PC-3 (cell line): ENCODE measurements at regions not wholly inside any gene's neighbourhood (a gene's known extent, or its start where the extent isn't known, plus 50 kb on each side); places are given as distances from the start of the nearest gene placed in this dataset.
"Not testable (repeated sequence)": the region's sequence is repeated elsewhere in the genome, so short reads cannot be mapped to it uniquely, and the experiment has no call there.

Experiments used
- ATAC-seq: fragments of 200-7000 bp; cut with Tn5 transposase; 2 replicates; pipeline ENCODE4 v1.9.1; 2020; ENCODE audit warnings: mild to moderate bottlenecking, moderate library complexity
- BruUV-seq: library from RNA; stranded (reverse); fragments of 400-500 nt; replicated peaks from 2 replicates; lab custom pipeline; 2021; lab: Mats Ljungman, UMichigan
- CTCF ChIA-PET: fragments of 300-600 bp; sonication (Branson Sonifier 250); formaldehyde crosslinking; loops from one replicate; lab custom pipeline; 2022; ENCODE audit warnings: antibody characterized with exemption; lab: Charles Lee
- POLR2A ChIA-PET: fragments of 300-600 bp; sonication (Branson Sonifier 250); formaldehyde crosslinking; loops from one replicate; lab custom pipeline; 2022; ENCODE audit warnings: antibody characterized with exemption; ENCODE audit not compliant: unreplicated experiment; lab: Charles Lee
- DNase-seq: peaks from one replicate; pipeline ENCODE4 v3.0.0-alpha.2; 2015
- H2AFZ ChIP-seq: fragments of 300-600 bp; sonication (generic); 2 replicates; pipeline ENCODE4 v1.6.0; 2016; ENCODE audit warnings: antibody characterized with exemption, low read length
- H3F3A ChIP-seq: fragments of 300-600 bp; sonication (generic); one replicate; pipeline ENCODE4 v1.6.0; 2017; ENCODE audit warnings: antibody characterized with exemption, low read length, control low read depth, mild to moderate bottlenecking; ENCODE audit not compliant: unreplicated experiment
- H3K27ac ChIP-seq: fragments of 300-600 bp; sonication (generic); 2 replicates; pipeline ENCODE4 v1.5.1; 2016; ENCODE audit warnings: mild to moderate bottlenecking, low read length
- H3K27me3 ChIP-seq: fragments of 300-600 bp; sonication (generic); 2 replicates; pipeline ENCODE4 v1.6.1; 2016; ENCODE audit warnings: low read length, mixed read lengths
- H3K36me3 ChIP-seq: fragments of 300-600 bp; sonication (generic); 2 replicates; pipeline ENCODE4 v1.6.1; 2016; ENCODE audit warnings: low read depth, mixed run types, low read length, mixed read lengths
- H3K4me1 ChIP-seq: fragments of 300-600 bp; sonication (generic); 2 replicates; pipeline ENCODE4 v1.5.1; 2016; ENCODE audit warnings: low read length; ENCODE audit not compliant: insufficient read depth
- H3K4me2 ChIP-seq: fragments of 300-600 bp; sonication (generic); 2 replicates; pipeline ENCODE4 v1.6.0; 2016; ENCODE audit warnings: low read length
- H3K4me3 ChIP-seq: fragments of 300-600 bp; sonication (generic); 2 replicates; pipeline ENCODE4 v1.5.1; 2016; ENCODE audit warnings: mild to moderate bottlenecking, low read length, mixed read lengths
- H3K79me2 ChIP-seq: fragments of 300-600 bp; sonication (generic); 2 replicates; pipeline ENCODE4 v1.6.1; 2017; ENCODE audit warnings: low read length, mixed read lengths
- H3K9ac ChIP-seq: fragments of 300-600 bp; sonication (generic); 2 replicates; pipeline ENCODE4 v1.6.0; 2016; ENCODE audit warnings: mild to moderate bottlenecking, low read length
- H3K9me2 ChIP-seq: fragments of 300-600 bp; sonication (generic); replicated peaks from 2 replicates; pipeline ENCODE4 v1.6.1; 2016; ENCODE audit warnings: mixed run types, low read length, mixed read lengths
- H3K9me3 ChIP-seq: fragments of 300-600 bp; sonication (generic); 2 replicates; pipeline ENCODE4 v1.6.1; 2016; ENCODE audit warnings: low read length, mixed read lengths
- H4K20me1 ChIP-seq: fragments of 300-600 bp; sonication (generic); 2 replicates; pipeline ENCODE4 v1.6.1; 2016; ENCODE audit warnings: low read length, mixed read lengths
- EZH2 ChIP-seq: fragments of 300-600 bp; sonication (generic); IDR thresholded peaks from one replicate; pipeline ENCODE4 v1.6.1; 2017; ENCODE audit warnings: antibody characterized with exemption, mild to moderate bottlenecking, low read length; ENCODE audit not compliant: unreplicated experiment
- EZH2phosphoT487 ChIP-seq: fragments of 300-600 bp; sonication (generic); IDR thresholded peaks from 2 replicates; pipeline ENCODE4 v1.6.1; 2018; ENCODE audit warnings: mild to moderate bottlenecking, antibody characterized with exemption, low read length, borderline replicate concordance
- intact Hi-C: fragments of 100-400 bp; cut with micrococcal nuclease; formaldehyde crosslinking; loops from 2 replicates; pipeline ENCODE4 v1.9.0; 2023
- TF ChIP-seq, protein P1 (sequence below): fragments of 300-600 bp; sonication (generic); conservative IDR thresholded peaks from 2 replicates; pipeline ENCODE4 v1.5.1; 2017; ENCODE audit warnings: antibody characterized with exemption, low read depth, mild to moderate bottlenecking, low read length

DNA sequence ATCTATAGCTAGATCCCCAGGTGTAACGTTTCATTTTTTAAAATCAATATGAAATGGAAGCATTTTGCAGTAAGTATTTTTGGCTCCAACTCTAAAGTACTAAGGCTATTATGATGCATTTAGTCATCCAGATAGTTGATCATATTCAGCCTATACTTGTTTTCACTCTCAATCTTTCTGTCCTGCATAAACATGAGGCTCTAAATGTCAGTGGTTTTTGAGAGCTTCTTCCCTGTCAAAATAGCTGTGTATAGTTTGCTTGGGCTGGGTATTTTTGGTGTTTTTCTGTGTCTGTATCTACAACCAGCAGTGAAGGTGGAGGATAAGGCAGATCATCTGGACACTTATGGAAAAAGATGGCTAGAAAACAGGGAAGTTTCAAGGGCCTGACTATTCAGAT, 128.0 kb downstream of the LRRN1 start:
- H4K20me1 ChIP-seq, result no peaks in the 10 kb centered on the region
- H3K4me3 ChIP-seq, result no peak overlapping the region
- no peaks in the 10 kb centered on the region for H3K4me1 ChIP-seq
- DNase-seq (no peak), ATAC-seq (no peak)
- peaks cover 32% of the 10 kb centered on the region for H3K9me3 ChIP-seq
- H3K79me2 ChIP-seq, result no peaks in the 10 kb centered on the region
- H3K27ac ChIP-seq, result no peak overlapping the region
- no peaks in the 10 kb centered on the region for H3K27me3 ChIP-seq
- H3K36me3 ChIP-seq, result no peaks in the 10 kb centered on the region
- ChIA-PET POLR2A (no interaction called here), CTCF (no interaction called here)
- intact Hi-C loops, result no loop called here
- no peak overlapping the region for H2AFZ ChIP-seq
- H3F3A ChIP-seq, result no peaks in the 10 kb centered on the region
- BruUV-seq, result no TSS peak
- no peak overlapping the region for H3K9ac ChIP-seq
- no peaks in the 10 kb centered on the region for H3K9me2 ChIP-seq
- TF ChIP-seq EZH2phosphoT487, result no peak
- TF ChIP-seq, protein P1, sequence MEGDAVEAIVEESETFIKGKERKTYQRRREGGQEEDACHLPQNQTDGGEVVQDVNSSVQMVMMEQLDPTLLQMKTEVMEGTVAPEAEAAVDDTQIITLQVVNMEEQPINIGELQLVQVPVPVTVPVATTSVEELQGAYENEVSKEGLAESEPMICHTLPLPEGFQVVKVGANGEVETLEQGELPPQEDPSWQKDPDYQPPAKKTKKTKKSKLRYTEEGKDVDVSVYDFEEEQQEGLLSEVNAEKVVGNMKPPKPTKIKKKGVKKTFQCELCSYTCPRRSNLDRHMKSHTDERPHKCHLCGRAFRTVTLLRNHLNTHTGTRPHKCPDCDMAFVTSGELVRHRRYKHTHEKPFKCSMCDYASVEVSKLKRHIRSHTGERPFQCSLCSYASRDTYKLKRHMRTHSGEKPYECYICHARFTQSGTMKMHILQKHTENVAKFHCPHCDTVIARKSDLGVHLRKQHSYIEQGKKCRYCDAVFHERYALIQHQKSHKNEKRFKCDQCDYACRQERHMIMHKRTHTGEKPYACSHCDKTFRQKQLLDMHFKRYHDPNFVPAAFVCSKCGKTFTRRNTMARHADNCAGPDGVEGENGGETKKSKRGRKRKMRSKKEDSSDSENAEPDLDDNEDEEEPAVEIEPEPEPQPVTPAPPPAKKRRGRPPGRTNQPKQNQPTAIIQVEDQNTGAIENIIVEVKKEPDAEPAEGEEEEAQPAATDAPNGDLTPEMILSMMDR, result no peak
- no peak for TF ChIP-seq EZH2
- no peak overlapping the region for H3K4me2 ChIP-seq

DNA sequence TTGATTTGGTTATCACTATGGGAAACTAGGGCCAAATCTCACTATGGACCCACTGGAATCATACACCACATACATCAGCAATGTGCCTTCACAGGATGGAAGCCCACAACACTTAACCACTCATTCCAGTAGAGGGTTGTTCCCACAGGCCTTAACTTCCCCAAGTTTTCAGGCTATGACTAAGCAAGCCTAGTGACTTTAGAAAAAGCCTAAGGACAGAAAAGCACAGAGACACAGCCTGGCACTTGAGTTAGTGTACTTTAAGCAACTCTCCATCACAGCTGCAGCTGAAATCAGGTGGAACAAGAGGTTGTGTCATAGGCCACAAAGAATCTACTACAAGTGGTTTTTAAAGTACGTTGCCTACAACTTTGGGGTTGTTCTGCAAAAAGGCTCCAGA, 128.7 kb downstream of the LRRN1 start:
- no peak overlapping the region for H3K4me3 ChIP-seq
- H3K79me2 ChIP-seq, result no peaks in the 10 kb centered on the region
- no peak overlapping the region for H3K27ac ChIP-seq
- H3K4me2 ChIP-seq, result no peak overlapping the region
- no peaks in the 10 kb centered on the region for H3F3A ChIP-seq
- H3K9me2 ChIP-seq, result no peaks in the 10 kb centered on the region
- peaks cover 37% of the 10 kb centered on the region for H3K9me3 ChIP-seq
- POLR2A ChIA-PET, result no interaction called here
- TF ChIP-seq EZH2 (no peak), EZH2phosphoT487 (no peak)
- TF ChIP-seq, protein P1, result no peak
- no peak overlapping the region for H2AFZ ChIP-seq
- CTCF ChIA-PET, result no interaction called here
- BruUV-seq, result no TSS peak
- no peaks in the 10 kb centered on the region for H3K27me3 ChIP-seq
- H4K20me1 ChIP-seq, result no peaks in the 10 kb centered on the region
- intact Hi-C loops, result no loop called here
- no peak overlapping the region for H3K9ac ChIP-seq
- DNase-seq (no peak), ATAC-seq (no peak)
- no peaks in the 10 kb centered on the region for H3K4me1 ChIP-seq
- no peaks in the 10 kb centered on the region for H3K36me3 ChIP-seq

DNA sequence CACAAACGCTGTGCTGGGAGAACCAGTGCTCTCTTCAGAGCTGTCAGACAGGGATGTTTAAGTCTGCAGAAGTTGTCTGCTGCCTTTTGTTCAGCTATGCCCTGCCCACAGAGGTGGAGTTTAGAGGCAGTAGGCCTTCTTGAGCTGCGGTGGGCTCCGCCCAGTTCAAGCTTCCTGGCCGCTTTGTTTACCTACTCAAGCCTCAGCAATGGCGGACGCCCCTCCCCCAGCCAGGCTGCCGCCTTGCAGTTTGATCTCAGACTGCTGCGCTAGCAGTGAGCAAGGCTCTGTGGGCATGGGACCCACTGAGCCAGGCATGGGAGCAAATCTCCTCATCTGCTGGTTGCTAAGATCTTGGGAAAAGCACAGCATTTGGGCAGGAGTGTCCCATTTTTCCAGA, 142.1 kb downstream of the LRRN1 start:
- DNase-seq, H3K9me2 ChIP-seq, H3K4me3 ChIP-seq, H3K9me3 ChIP-seq, ATAC-seq, H2AFZ ChIP-seq, H3K27me3 ChIP-seq, H3K4me1 ChIP-seq, BruUV-seq, intact Hi-C loops, H4K20me1 ChIP-seq, POLR2A ChIA-PET, H3K27ac ChIP-seq, H3K36me3 ChIP-seq, CTCF ChIA-PET, H3F3A ChIP-seq, H3K4me2 ChIP-seq, H3K79me2 ChIP-seq, H3K9ac ChIP-seq: not testable (repeated sequence)
